WI38 (cell line): ENCODE measurements at regions not wholly inside any gene's neighbourhood (a gene's known extent, or its start where the extent isn't known, plus 50 kb on each side); places are given as distances from the start of the nearest gene placed in this dataset.

ENCODE experiments used
- H3K4me3 ChIP-seq: 2 replicates; pipeline ENCODE4 v1.5.1; 2011; ENCODE audit warnings: low read depth, mild to moderate bottlenecking, control low read depth, low read length
- TF ChIP-seq, protein P1 (sequence below): IDR thresholded peaks from 2 replicates; pipeline ENCODE4 v1.5.1; 2012; ENCODE audit warnings: low read depth, mild to moderate bottlenecking, control low read depth, low read length

- TF ChIP-seq, protein P1, sequence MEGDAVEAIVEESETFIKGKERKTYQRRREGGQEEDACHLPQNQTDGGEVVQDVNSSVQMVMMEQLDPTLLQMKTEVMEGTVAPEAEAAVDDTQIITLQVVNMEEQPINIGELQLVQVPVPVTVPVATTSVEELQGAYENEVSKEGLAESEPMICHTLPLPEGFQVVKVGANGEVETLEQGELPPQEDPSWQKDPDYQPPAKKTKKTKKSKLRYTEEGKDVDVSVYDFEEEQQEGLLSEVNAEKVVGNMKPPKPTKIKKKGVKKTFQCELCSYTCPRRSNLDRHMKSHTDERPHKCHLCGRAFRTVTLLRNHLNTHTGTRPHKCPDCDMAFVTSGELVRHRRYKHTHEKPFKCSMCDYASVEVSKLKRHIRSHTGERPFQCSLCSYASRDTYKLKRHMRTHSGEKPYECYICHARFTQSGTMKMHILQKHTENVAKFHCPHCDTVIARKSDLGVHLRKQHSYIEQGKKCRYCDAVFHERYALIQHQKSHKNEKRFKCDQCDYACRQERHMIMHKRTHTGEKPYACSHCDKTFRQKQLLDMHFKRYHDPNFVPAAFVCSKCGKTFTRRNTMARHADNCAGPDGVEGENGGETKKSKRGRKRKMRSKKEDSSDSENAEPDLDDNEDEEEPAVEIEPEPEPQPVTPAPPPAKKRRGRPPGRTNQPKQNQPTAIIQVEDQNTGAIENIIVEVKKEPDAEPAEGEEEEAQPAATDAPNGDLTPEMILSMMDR = no peak
- H3K4me3 ChIP-seq = no peak overlapping the region
Observed at GRCh38 chr22:35206889-35207288, 50.4 kb upstream of the HMGXB4 start.
